ENCODE measurements at regions not wholly inside any gene's neighbourhood (a gene's known extent, or its start where the extent isn't known, plus 50 kb on each side); places are given as distances from the start of the nearest gene placed in this dataset.

- no peak for TF ChIP-seq CTCF (IDR thresholded peaks at IDR 0.05)
- TF ChIP-seq POLR2A (IDR thresholded peaks at IDR 0.05): no peak
Measured at GRCh38 chr5:32876791-32877190, 165.7 kb downstream of the NPR3 start.

All from vagina (tissue), 2 donors.